Cerebellar cortex (tissue), 1 donor: ENCODE measurements at regions not wholly inside any gene's neighbourhood (a gene's known extent, or its start where the extent isn't known, plus 50 kb on each side); places are given as distances from the start of the nearest gene placed in this dataset.
"Not testable (repeated sequence)": the region's sequence is repeated elsewhere in the genome, so short reads cannot be mapped to it uniquely, and the experiment has no call there.

Experiments used
- DNase-seq: peaks from one replicate; pipeline ENCODE4 v3.0.0-alpha.2; 2015; ENCODE audit warnings: low spot score

GRCh38 chr5:77909237-77909636 is 133.1 kb upstream of the TBCA start:
- no peak for DNase-seq

GRCh38 chr5:77908787-77909186 is 132.6 kb upstream of the TBCA start:
- DNase-seq, result no peak

GRCh38 chr5:77907786-77908185 is 131.6 kb upstream of the TBCA start:
- no peak for DNase-seq

- no peak for DNase-seq
These were observed 130.7 kb upstream of the TBCA start for GRCh38 chr5:77906806-77907205.

- no peak for DNase-seq
These were observed 128.2 kb upstream of the TBCA start for GRCh38 chr5:77904362-77904761.

- peak; percentile 3 for DNase-seq
These were observed 124.6 kb upstream of the TBCA start for GRCh38 chr5:77900691-77901090.

- no peak for DNase-seq
These were observed 122.2 kb upstream of the TBCA start for GRCh38 chr5:77898385-77898784.

- DNase-seq, result no peak
These were observed 120.2 kb upstream of the TBCA start for GRCh38 chr5:77896338-77896737.

GRCh38 chr5:77894103-77894502 is 118.0 kb upstream of the TBCA start:
- not testable (repeated sequence) for DNase-seq

- no peak for DNase-seq
These were observed 117.2 kb upstream of the TBCA start for GRCh38 chr5:77893225-77893860.

- no peak for DNase-seq
These were observed 116.2 kb upstream of the TBCA start for GRCh38 chr5:77892061-77893010.

- no peak for DNase-seq
These were observed 109.4 kb upstream of the TBCA start for GRCh38 chr5:77885519-77885918.

- DNase-seq, result no peak
These were observed 106.6 kb upstream of the TBCA start for GRCh38 chr5:77882670-77883257.

- no peak for DNase-seq
These were observed 105.4 kb upstream of the TBCA start for GRCh38 chr5:77881528-77881927.

- DNase-seq, result no peak
These were observed 101.6 kb upstream of the TBCA start for GRCh38 chr5:77877516-77878355.

- DNase-seq, result no peak
These were observed 100.8 kb upstream of the TBCA start for GRCh38 chr5:77876862-77877502.

GRCh38 chr5:77876316-77876715 is 100.2 kb upstream of the TBCA start:
- DNase-seq, result no peak

- DNase-seq, result no peak
These were observed 98.6 kb upstream of the TBCA start for GRCh38 chr5:77874691-77875090.

GRCh38 chr5:77873239-77873638 is 97.1 kb upstream of the TBCA start:
- DNase-seq, result no peak

GRCh38 chr5:77871946-77872345 is 95.8 kb upstream of the TBCA start:
- DNase-seq, result no peak

- no peak for DNase-seq
These were observed 94.9 kb upstream of the TBCA start for GRCh38 chr5:77871016-77871415.
